ENCODE measurements at regions not wholly inside any gene's neighbourhood (a gene's known extent, or its start where the extent isn't known, plus 50 kb on each side); places are given as distances from the start of the nearest gene placed in this dataset.
"Not testable (repeated sequence)": the region's sequence is repeated elsewhere in the genome, so short reads cannot be mapped to it uniquely, and the experiment has no call there.

- peak; percentile 78 for DNase-seq (ENCODE audit: low read depth)
- no peak for TF ChIP-seq CTCF (conservative IDR thresholded peaks at IDR 0.05; ENCODE audit: control insufficient read depth, insufficient read depth, low read depth, low read length)
Measured at GRCh38 chr5:53298841-53299240, 181.6 kb upstream of the FST start.

GRCh38 chr5:53302529-53302928 is 177.9 kb upstream of the FST start:
- DNase-seq (ENCODE audit: low read depth) = peak; percentile 57
- no peak for TF ChIP-seq CTCF (conservative IDR thresholded peaks at IDR 0.05; ENCODE audit: control insufficient read depth, insufficient read depth, low read depth, low read length)

More at GRCh38 chr5:53298841-53299240, 181.6 kb upstream of the FST start:
- no peak overlapping the region for H3K4me3 ChIP-seq (ENCODE audit: control insufficient read depth, low read depth, low read length)

GRCh38 chr5:53303105-53303504 is 177.3 kb upstream of the FST start:
- peak; percentile 95 for DNase-seq (ENCODE audit: low read depth)
- TF ChIP-seq CTCF (conservative IDR thresholded peaks at IDR 0.05; ENCODE audit: control insufficient read depth, insufficient read depth, low read depth, low read length) = no peak

More at GRCh38 chr5:53302529-53302928, 177.9 kb upstream of the FST start:
- no peak overlapping the region for H3K4me3 ChIP-seq (ENCODE audit: control insufficient read depth, low read depth, low read length)

GRCh38 chr5:53305316-53305715 is 175.1 kb upstream of the FST start:
- DNase-seq (ENCODE audit: low read depth) = not testable (repeated sequence)

More at GRCh38 chr5:53303105-53303504, 177.3 kb upstream of the FST start:
- H3K4me3 ChIP-seq (ENCODE audit: control insufficient read depth, low read depth, low read length) = no peak overlapping the region

GRCh38 chr5:53309653-53310052 is 170.8 kb upstream of the FST start:
- no peak for DNase-seq (ENCODE audit: low read depth)
- TF ChIP-seq CTCF (conservative IDR thresholded peaks at IDR 0.05; ENCODE audit: control insufficient read depth, insufficient read depth, low read depth, low read length) = no peak
- H3K4me3 ChIP-seq (ENCODE audit: control insufficient read depth, low read depth, low read length) = no peak overlapping the region

More at GRCh38 chr5:53305316-53305715, 175.1 kb upstream of the FST start:
- not testable (repeated sequence) for H3K4me3 ChIP-seq (ENCODE audit: control insufficient read depth, low read depth, low read length)

GRCh38 chr5:53311681-53312080 is 168.7 kb upstream of the FST start:
- H3K4me3 ChIP-seq (ENCODE audit: control insufficient read depth, low read depth, low read length) = no peak overlapping the region
- no peak for TF ChIP-seq CTCF (conservative IDR thresholded peaks at IDR 0.05; ENCODE audit: control insufficient read depth, insufficient read depth, low read depth, low read length)
- no peak for DNase-seq (ENCODE audit: low read depth)

- no peak for TF ChIP-seq CTCF (conservative IDR thresholded peaks at IDR 0.05; ENCODE audit: control insufficient read depth, insufficient read depth, low read depth, low read length)
- H3K4me3 ChIP-seq (ENCODE audit: control insufficient read depth, low read depth, low read length) = no peak overlapping the region
- no peak for DNase-seq (ENCODE audit: low read depth)
Measured at GRCh38 chr5:53313145-53313544, 167.3 kb upstream of the FST start.
